Activated naive CD8-positive, alpha-beta T cell treated with anti-CD3 and anti-CD28 coated beads for 36 hours (primary cell): ENCODE measurements at regions not wholly inside any gene's neighbourhood (a gene's known extent, or its start where the extent isn't known, plus 50 kb on each side); places are given as distances from the start of the nearest gene placed in this dataset.
"Not testable (repeated sequence)": the region's sequence is repeated elsewhere in the genome, so short reads cannot be mapped to it uniquely, and the experiment has no call there.

ENCODE experiments used
- DNase-seq: peaks from one replicate; pipeline ENCODE4 v3.0.0; 2021
- H3K27ac Mint-ChIP-seq: one replicate; pipeline ENCODE4 v1.8.0; 2022; ENCODE audit warnings: mild to moderate bottlenecking, moderate library complexity, mixed read lengths
- H3K27me3 Mint-ChIP-seq: one replicate; pipeline ENCODE4 v1.8.0; 2022; ENCODE audit warnings: mild to moderate bottlenecking, mixed read lengths
- H3K36me3 Mint-ChIP-seq: one replicate; pipeline ENCODE4 v1.8.0; 2021; ENCODE audit warnings: mild to moderate bottlenecking, mixed read lengths
- H3K4me1 Mint-ChIP-seq: one replicate; pipeline ENCODE4 v1.8.0; 2021; ENCODE audit warnings: mixed read lengths
- H3K4me3 Mint-ChIP-seq: one replicate; pipeline ENCODE4 v1.8.0; 2022; ENCODE audit warnings: mild to moderate bottlenecking, moderate library complexity, mixed read lengths
- H3K9me3 Mint-ChIP-seq: one replicate; pipeline ENCODE4 v1.8.0; 2022; ENCODE audit warnings: mixed read lengths

DNA sequence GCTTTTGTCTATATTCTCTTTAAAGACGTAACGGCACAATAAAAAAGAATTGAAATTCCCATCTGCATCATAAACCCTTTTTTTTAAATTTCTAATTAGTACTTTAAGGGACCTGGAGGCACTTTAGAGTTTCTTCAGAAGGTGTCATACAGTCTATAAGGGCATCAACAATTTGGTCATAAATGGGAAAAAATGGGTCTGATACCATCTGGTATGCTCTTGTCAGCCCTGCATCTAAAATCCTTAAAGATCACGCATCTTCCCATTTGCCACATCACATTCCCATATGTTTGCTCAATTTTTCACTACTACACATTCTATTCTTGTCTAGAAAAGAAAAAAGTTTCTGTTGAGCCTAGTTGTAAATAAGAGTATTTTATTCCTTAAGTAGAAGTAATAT lies 53.8 kb downstream of the COX7C start:
- H3K4me1 Mint-ChIP-seq, result peaks cover 2% of the 10 kb centered on the region
- H3K27me3 Mint-ChIP-seq, result no peaks in the 10 kb centered on the region
- H3K4me3 Mint-ChIP-seq, result no peak overlapping the region
- DNase-seq, result no peak
- no peaks in the 10 kb centered on the region for H3K36me3 Mint-ChIP-seq
- no peak overlapping the region for H3K27ac Mint-ChIP-seq
- H3K9me3 Mint-ChIP-seq, result no peaks in the 10 kb centered on the region

DNA sequence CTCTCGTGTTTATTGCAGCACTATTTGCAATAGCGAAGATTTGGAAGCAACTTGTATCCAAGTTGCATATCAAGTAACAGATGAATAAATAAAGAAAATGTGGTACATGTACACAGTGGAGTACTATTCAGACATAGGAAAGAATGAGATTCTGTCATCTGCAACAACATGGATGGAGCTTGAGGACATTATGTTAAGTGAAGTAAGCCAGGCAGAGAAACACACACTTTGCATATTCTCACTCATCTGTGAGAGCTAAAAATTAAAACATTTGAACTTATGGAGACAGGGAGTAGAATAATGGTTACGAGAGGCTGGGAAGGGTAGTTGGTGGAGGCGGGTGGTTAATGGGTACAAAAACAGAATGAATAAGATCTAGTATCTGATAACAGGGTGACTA lies 56.3 kb downstream of the COX7C start:
- H3K4me1 Mint-ChIP-seq, result no peaks in the 10 kb centered on the region
- H3K9me3 Mint-ChIP-seq, result no peaks in the 10 kb centered on the region
- DNase-seq, result no peak
- no peaks in the 10 kb centered on the region for H3K36me3 Mint-ChIP-seq
- no peaks in the 10 kb centered on the region for H3K27me3 Mint-ChIP-seq
- H3K4me3 Mint-ChIP-seq, result no peak overlapping the region
- no peak overlapping the region for H3K27ac Mint-ChIP-seq

DNA sequence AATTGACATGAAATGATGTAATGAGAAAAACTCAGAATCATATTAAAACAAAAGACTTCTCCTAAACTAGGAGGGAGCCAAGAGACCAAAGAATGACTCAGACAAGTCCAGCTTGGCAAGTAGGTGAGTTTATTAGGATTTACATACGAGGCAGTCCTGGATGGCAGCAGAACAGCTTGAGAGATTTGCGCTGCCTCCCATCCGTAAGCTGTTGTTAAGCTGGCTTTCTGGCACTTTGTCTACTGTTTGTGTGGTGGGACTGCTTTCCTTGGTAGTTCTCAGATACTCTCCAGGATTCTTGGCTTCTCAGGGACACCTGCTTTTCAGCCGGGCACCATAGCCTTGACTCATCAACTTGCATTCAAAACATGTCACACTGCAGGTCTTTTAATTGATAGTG lies 57.6 kb downstream of the COX7C start:
- no peak overlapping the region for H3K4me3 Mint-ChIP-seq
- DNase-seq, result no peak

DNA sequence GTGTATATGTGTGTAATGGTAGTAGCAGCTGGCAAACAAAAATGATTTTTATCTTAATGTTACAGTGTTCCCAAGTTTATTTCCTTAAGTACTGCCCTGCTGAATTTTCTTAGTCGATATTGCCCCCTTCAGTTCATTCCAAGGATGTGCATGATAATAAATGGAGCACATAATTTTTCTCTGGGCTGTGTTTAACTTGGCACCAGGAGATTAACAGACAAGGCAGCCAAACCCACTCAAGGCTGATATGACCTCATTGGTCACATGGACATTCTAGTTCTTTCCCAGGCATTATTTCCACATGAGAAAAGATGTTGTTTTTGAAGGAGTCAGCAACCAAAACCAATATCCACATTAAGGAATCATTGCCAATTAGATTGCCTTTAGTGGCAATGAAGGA lies 61.8 kb downstream of the COX7C start:
- H3K4me3 Mint-ChIP-seq, result no peak overlapping the region
- H3K4me1 Mint-ChIP-seq, result no peaks in the 10 kb centered on the region
- DNase-seq, result no peak
- H3K27ac Mint-ChIP-seq, result no peak overlapping the region
- no peaks in the 10 kb centered on the region for H3K9me3 Mint-ChIP-seq
- H3K36me3 Mint-ChIP-seq, result no peaks in the 10 kb centered on the region
- peaks cover 3% of the 10 kb centered on the region for H3K27me3 Mint-ChIP-seq

More for the DNA sequence above, 57.6 kb downstream of the COX7C start:
- Mint-ChIP-seq H3K4me1 (no peaks in the 10 kb centered on the region), H3K27me3 (no peaks in the 10 kb centered on the region), H3K36me3 (no peaks in the 10 kb centered on the region), H3K27ac (no peak overlapping the region), H3K9me3 (no peaks in the 10 kb centered on the region)

DNA sequence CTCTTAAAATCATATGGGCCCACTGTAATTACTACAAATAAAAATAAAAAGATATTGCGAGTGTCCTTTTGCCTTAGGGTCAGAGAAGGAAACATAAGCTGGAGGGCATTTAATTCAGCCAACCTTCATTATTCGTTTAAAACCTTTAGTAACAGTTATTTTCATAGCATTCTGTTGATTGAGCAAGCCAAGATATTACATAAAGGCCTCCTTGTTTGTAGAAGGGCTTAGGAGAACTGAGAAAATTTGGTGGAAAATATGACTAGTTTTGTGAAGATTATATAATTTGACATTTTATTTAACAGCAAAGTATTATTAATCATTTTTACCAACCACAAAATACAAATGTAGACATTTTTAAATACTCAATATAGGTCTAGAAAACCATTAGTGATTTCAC lies 62.2 kb downstream of the COX7C start:
- H3K4me1 Mint-ChIP-seq, result no peaks in the 10 kb centered on the region
- no peak for DNase-seq
- no peaks in the 10 kb centered on the region for H3K36me3 Mint-ChIP-seq
- H3K27ac Mint-ChIP-seq, result no peak overlapping the region
- no peak overlapping the region for H3K4me3 Mint-ChIP-seq
- no peaks in the 10 kb centered on the region for H3K9me3 Mint-ChIP-seq
- peaks cover 3% of the 10 kb centered on the region for H3K27me3 Mint-ChIP-seq

DNA sequence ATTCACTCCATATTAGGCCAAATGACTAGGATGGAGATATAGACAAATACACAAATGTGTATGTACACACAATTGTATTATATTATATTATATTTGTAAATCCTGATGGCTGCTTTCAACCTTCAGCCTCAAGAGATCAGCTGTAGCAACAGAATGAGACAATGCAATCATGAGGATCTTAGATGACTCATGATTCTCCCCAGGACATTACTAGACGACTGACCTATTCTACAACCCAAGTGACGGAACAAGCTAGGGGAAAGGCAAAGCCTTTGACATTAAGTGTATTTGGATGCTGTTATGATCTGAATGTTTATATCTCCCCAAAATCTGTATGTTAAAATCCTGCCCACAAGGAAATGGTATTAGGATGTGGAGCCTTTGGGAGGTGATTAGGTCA lies 66.5 kb downstream of the COX7C start:
- H3K9me3 Mint-ChIP-seq, result no peaks in the 10 kb centered on the region
- H3K4me1 Mint-ChIP-seq, result no peaks in the 10 kb centered on the region
- H3K36me3 Mint-ChIP-seq, result no peaks in the 10 kb centered on the region
- no peak overlapping the region for H3K4me3 Mint-ChIP-seq
- no peak for DNase-seq
- H3K27ac Mint-ChIP-seq, result no peak overlapping the region
- peaks cover 3% of the 10 kb centered on the region for H3K27me3 Mint-ChIP-seq

DNA sequence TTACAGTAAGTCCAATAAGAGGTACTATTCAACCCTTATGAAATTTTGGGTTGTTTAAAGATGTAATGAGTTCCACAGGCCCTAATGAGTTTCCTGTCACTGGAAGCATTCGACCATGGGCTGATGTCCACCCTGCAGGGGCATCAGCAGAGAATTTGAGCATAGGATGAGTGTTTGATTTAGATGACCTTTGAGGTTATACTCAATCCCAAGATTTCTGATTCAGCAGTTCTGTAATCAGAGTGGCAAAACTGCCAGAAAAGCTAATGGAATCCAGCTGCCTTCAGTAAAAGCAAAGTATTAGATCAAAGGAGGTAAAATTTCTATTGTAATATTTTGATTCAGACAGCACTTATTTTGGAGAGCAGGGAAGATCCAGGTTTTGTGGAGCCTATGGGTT lies 68.3 kb downstream of the COX7C start:
- Mint-ChIP-seq H3K27ac (no peak overlapping the region), H3K36me3 (no peaks in the 10 kb centered on the region), H3K9me3 (no peaks in the 10 kb centered on the region), H3K4me1 (no peaks in the 10 kb centered on the region), H3K27me3 (peaks cover 3% of the 10 kb centered on the region), H3K4me3 (no peak overlapping the region)
- DNase-seq, result no peak

DNA sequence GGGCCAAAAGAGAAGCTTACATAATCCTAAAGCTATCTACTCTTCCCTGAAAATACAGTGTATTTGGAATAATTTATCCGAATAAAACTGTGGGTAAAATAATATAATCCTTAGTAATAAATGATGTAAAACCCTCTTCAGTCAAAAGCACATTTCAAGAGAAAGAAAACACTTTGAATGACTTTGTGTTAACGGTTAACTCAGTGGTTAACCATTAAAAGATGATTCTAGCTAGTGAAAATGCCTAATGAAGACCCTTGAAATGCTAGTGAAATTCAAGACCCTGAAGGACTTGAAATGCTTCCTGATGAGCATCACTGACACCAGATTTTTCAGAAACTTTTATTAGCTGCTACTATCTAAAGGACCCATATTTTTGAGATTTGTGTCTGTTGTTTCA lies 70.7 kb downstream of the COX7C start:
- no peak for DNase-seq
- H3K27me3 Mint-ChIP-seq, result no peaks in the 10 kb centered on the region
- H3K9me3 Mint-ChIP-seq, result no peaks in the 10 kb centered on the region
- H3K4me3 Mint-ChIP-seq, result no peak overlapping the region
- no peaks in the 10 kb centered on the region for H3K4me1 Mint-ChIP-seq
- H3K36me3 Mint-ChIP-seq, result no peaks in the 10 kb centered on the region
- no peak overlapping the region for H3K27ac Mint-ChIP-seq

DNA sequence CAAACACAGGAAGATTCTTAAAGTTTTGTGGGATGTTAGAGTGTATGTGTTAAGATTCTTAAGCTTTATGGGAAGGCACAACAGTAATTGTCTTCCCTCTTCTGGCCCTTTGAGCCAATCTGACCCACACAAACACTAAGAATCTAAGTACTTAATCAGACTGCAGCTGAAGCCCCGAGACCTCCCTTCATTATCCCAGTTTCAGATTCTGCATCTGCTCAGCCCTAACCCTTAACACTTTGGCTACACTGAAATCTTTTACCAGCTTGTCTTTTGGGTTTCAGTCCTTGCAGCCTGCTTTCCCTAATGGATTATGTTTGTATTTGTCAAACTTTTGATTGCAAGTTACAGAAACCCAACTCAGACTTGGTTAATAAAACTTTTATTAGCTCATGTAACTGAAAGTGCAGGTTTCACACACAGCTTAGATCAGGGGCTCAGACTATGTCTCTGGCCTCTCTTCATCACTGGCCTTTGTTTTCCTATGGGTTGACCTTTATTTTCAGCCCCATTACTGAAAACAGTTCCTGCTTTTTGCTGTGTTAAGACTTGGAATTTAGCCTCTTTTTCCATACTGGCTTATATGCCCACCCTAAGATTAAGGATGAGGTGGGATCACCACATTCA lies 71.5 kb downstream of the COX7C start:
- Mint-ChIP-seq H3K9me3 (no peaks in the 10 kb centered on the region), H3K27ac (no peak overlapping the region), H3K4me3 (no peak overlapping the region), H3K27me3 (no peaks in the 10 kb centered on the region), H3K36me3 (no peaks in the 10 kb centered on the region), H3K4me1 (no peaks in the 10 kb centered on the region)
- no peak for DNase-seq

DNA sequence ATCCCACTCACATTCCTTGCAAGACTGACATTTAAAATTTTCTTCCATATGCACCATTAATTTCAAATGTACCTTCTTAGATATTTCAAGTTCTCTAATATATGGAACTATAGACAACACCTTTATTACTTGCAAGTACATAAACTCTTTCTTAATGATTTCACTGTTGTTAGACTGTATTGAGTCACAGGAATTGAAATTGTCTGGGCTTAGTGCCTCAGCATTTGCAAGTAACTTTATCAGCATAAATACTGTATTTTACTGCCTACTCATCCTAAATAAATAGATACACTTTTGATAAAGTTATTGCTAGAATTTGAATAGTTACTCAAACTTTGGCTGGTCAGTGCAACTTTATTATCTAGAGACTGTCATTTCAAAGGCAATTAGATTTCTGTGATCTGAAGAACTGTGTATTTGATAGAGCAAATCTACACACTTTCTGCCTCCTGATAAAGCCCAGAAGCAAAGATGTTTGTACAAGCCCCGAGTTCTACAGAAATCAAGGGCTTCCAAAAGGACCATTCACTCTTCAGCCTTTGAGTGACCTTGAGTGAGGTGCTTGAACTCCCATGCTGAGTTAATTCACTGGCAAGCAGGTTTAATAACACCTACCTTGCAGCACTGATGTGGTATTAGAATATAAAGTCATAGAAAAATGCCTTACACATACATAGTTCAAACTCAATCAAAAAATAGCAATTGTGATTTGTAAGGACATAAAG lies 91.6 kb downstream of the COX7C start:
- Mint-ChIP-seq H3K4me1 (no peaks in the 10 kb centered on the region), H3K9me3 (no peaks in the 10 kb centered on the region), H3K27me3 (peaks cover 4% of the 10 kb centered on the region), H3K36me3 (no peaks in the 10 kb centered on the region), H3K4me3 (no peak overlapping the region), H3K27ac (no peak overlapping the region)
- DNase-seq, result no peak

DNA sequence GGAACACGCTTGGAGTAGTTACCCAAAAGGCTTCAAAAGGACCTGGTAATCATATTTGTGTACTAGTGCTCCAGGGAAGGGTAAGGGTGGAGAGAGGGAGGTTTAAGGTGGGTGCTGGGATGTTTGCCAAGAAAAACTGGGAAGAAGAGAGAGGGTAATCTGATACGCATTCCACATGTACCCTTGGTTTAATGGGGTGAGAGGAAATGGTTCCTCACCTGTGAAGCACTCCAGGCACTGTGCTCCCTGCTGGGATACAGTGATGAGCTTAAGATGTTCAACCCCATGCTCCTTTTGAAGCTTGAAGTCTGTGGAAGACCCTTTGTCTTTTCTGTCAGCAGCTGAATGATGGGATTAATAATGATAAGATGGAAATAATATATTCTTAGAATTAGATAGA lies 98.4 kb downstream of the COX7C start:
- Mint-ChIP-seq H3K36me3 (no peaks in the 10 kb centered on the region), H3K9me3 (no peaks in the 10 kb centered on the region)

DNA sequence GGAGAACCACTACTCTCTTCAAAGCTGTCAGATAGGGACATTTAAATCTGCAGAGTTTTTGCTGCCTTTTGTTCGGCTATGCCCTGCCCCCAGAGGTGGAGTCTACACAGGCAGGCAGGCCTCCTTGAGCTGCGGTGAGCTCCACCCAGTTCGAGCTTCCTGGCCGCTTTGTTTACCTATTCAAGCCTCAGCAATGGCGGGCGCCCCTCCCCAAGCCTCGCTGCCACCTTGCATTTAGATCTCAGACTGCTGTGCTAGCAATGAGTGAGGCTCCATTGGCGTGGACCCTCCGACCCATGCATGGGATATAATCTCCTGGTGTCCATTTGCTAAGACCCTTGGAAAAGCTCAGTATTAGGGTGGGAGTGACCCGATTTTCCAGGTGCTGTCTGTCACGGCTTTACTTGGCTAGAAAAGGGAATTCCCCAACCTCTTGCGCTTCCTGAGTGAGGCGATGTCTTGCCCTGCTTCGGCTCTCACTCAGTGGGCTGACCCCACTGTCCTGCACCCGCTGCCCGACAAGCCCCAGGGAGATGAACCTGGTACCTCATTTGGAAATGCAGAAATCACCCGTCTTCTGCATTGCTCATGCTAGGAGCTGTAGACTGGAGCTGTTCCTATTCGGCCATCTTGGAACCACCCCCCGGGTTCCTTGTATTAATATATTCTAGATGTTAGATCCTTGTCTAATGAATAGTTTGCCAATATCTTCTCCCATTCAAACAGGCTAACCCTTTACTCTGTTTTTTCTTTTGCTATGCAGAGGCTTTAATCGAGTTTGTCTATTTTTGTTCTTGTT lies 113.8 kb downstream of the COX7C start:
- peaks cover 12% of the 10 kb centered on the region for H3K9me3 Mint-ChIP-seq
- not testable (repeated sequence) for H3K27me3 Mint-ChIP-seq, DNase-seq, H3K4me1 Mint-ChIP-seq, H3K4me3 Mint-ChIP-seq, H3K27ac Mint-ChIP-seq, H3K36me3 Mint-ChIP-seq

More for the DNA sequence above, 98.4 kb downstream of the COX7C start:
- H3K27ac Mint-ChIP-seq, result no peak overlapping the region
- no peak for DNase-seq
- no peak overlapping the region for H3K4me3 Mint-ChIP-seq
- H3K27me3 Mint-ChIP-seq, result peaks cover 3% of the 10 kb centered on the region
- no peaks in the 10 kb centered on the region for H3K4me1 Mint-ChIP-seq

DNA sequence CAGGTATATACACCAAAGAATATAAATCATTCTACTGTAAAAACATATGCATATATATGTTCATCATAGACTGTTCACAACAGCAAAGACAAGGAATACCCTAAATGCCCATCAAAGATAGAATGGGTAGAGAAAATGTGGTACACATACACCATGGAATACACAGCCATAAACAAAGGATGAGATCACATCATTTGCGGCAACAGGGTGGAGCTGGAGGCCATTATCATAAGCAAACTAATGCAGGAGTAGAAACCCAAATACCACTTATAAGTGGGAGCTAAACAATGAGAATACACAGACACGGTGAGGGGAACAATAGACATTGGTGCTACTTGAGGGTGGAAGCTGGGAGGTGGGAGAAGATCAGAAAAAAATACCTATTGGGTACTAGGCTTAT lies 117.6 kb downstream of the COX7C start:
- H3K9me3 Mint-ChIP-seq, result peaks cover 18% of the 10 kb centered on the region
- no peaks in the 10 kb centered on the region for H3K36me3 Mint-ChIP-seq
- H3K4me1 Mint-ChIP-seq, result no peaks in the 10 kb centered on the region
- no peaks in the 10 kb centered on the region for H3K27me3 Mint-ChIP-seq
- H3K4me3 Mint-ChIP-seq, result no peak overlapping the region
- DNase-seq, result no peak
- no peak overlapping the region for H3K27ac Mint-ChIP-seq

DNA sequence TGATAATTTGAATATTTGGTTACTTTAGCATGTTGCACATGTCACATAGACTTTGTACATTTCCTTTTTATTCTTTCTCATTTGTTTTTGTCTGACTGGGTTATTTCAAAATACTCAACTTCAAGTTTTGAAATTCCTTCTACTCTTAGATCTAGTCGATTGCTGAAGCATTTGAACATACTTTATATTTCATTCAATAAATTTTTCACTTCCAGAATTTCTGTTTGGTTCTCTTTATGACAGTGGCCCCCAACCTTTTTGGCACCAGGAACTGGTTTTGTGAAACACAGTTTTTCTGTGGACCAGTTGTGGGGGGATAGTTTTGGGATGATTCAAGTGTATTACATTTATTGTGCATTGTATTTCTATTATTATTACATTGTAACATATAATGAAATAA lies 119.8 kb downstream of the COX7C start:
- no peak for DNase-seq
- no peak overlapping the region for H3K27ac Mint-ChIP-seq
- no peaks in the 10 kb centered on the region for H3K36me3 Mint-ChIP-seq
- H3K9me3 Mint-ChIP-seq, result peaks cover 13% of the 10 kb centered on the region
- no peak overlapping the region for H3K4me3 Mint-ChIP-seq
- H3K27me3 Mint-ChIP-seq, result no peaks in the 10 kb centered on the region
- no peaks in the 10 kb centered on the region for H3K4me1 Mint-ChIP-seq

DNA sequence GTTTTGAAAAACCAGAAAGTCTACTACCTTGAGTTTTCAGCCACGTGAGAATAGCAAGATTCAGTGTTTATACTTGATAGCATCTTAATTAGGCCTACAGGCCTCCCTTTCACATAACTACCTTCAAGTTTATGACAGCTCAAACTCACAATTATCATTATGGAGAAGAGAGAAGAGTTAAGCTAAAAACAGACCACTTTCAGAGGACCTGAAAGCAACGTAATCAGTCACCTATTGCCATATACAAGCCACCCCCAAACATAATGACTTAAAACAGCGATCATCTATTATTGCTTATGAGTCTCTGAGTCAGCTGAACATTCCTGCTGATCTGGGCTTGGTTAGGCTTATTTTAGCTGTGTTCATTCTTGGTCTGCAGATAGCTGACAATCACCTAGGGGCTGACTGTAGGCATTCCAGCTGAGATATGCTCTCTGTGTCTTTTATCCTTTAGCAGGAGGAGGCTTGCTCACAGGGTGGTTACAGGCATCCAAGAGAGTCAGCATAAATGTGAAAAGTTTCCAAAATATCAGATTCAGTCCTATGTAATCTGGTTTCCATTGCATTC lies 130.9 kb downstream of the COX7C start:
- Mint-ChIP-seq H3K4me3 (no peak overlapping the region), H3K4me1 (no peaks in the 10 kb centered on the region), H3K27me3 (no peaks in the 10 kb centered on the region), H3K27ac (no peak overlapping the region), H3K36me3 (no peaks in the 10 kb centered on the region), H3K9me3 (no peaks in the 10 kb centered on the region)
- DNase-seq, result no peak
